ENCODE measurements at regions not wholly inside any gene's neighbourhood (a gene's known extent, or its start where the extent isn't known, plus 50 kb on each side); places are given as distances from the start of the nearest gene placed in this dataset.

- TF ChIP-seq EP300 (IDR thresholded peaks at IDR 0.05) (no peak), CTCF (IDR thresholded peaks at IDR 0.05) (no peak)
Measured at GRCh38 chr1:95323123-95323522, 89.1 kb downstream of the RWDD3 start.
